NB4 (cell line): ENCODE measurements at regions not wholly inside any gene's neighbourhood (a gene's known extent, or its start where the extent isn't known, plus 50 kb on each side); places are given as distances from the start of the nearest gene placed in this dataset.

ENCODE experiments used
- DNase-seq: peaks from one replicate; pipeline ENCODE4 v3.0.0; 2010; ENCODE audit warnings: low read depth
- H3K4me3 ChIP-seq: one replicate; pipeline ENCODE4 v1.5.1; 2011; ENCODE audit warnings: mild to moderate bottlenecking, low read depth, low read length, moderate library complexity
- MYC ChIP-seq: IDR thresholded peaks from 2 replicates; pipeline ENCODE4 v1.6.1; 2011; ENCODE audit warnings: low read depth, low read length
- POLR2A ChIP-seq: IDR thresholded peaks from 2 replicates; pipeline ENCODE4 v1.6.1; 2011; ENCODE audit warnings: mild to moderate bottlenecking; ENCODE audit not compliant: insufficient read length; ENCODE audit errors: extremely low read depth
- TF ChIP-seq, protein P1 (sequence below): IDR thresholded peaks from one replicate; pipeline ENCODE4 v1.5.1; 2012; ENCODE audit warnings: low read depth, low read length
- TF ChIP-seq, protein P2 (sequence below): IDR thresholded peaks from 2 replicates; pipeline ENCODE4 v1.6.1; 2011; ENCODE audit warnings: low read depth, low read length

DNA sequence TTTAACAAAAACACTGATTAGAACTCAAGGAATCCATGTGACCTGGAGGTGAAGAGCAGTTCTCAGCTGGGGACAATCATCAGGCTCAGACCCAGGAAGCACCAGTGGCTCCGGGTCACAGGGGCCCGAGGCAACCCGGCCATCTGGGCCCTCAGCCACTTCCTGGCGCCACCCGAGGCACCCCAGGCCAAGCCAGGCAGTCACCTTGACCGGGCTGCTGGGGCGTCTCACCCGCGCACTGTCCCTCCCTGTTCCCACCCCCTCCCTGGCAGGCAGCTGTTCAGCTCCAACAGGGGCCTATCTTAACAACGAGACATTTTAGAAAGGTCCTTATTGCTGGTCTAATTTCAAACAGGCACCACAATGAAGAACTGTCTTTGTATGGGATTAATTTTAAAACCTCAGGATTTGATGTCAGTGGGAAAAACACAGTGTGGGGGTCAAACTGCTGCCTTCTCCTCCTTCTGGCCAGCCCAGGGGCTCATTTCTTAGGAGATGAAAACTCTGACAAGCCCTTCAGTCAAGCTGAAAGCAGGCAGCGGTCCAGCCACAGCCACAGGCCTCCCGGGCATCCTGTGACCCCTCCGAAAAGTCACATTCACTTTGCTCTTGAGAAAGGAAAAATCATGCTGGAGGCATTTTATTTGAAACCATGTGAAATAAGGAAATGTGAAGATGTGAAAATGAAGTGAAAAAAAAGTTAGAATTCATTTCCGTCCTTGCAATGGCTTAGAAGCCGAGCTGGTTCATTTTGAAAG lies 83.3 kb downstream of the KCTD15 start:
- no peak overlapping the region for H3K4me3 ChIP-seq
- TF ChIP-seq POLR2A (no peak), MYC (no peak)
- TF ChIP-seq, protein P1, sequence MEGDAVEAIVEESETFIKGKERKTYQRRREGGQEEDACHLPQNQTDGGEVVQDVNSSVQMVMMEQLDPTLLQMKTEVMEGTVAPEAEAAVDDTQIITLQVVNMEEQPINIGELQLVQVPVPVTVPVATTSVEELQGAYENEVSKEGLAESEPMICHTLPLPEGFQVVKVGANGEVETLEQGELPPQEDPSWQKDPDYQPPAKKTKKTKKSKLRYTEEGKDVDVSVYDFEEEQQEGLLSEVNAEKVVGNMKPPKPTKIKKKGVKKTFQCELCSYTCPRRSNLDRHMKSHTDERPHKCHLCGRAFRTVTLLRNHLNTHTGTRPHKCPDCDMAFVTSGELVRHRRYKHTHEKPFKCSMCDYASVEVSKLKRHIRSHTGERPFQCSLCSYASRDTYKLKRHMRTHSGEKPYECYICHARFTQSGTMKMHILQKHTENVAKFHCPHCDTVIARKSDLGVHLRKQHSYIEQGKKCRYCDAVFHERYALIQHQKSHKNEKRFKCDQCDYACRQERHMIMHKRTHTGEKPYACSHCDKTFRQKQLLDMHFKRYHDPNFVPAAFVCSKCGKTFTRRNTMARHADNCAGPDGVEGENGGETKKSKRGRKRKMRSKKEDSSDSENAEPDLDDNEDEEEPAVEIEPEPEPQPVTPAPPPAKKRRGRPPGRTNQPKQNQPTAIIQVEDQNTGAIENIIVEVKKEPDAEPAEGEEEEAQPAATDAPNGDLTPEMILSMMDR: no peak
- TF ChIP-seq, protein P2, sequence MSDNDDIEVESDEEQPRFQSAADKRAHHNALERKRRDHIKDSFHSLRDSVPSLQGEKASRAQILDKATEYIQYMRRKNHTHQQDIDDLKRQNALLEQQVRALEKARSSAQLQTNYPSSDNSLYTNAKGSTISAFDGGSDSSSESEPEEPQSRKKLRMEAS: no peak
- no peak for DNase-seq

DNA sequence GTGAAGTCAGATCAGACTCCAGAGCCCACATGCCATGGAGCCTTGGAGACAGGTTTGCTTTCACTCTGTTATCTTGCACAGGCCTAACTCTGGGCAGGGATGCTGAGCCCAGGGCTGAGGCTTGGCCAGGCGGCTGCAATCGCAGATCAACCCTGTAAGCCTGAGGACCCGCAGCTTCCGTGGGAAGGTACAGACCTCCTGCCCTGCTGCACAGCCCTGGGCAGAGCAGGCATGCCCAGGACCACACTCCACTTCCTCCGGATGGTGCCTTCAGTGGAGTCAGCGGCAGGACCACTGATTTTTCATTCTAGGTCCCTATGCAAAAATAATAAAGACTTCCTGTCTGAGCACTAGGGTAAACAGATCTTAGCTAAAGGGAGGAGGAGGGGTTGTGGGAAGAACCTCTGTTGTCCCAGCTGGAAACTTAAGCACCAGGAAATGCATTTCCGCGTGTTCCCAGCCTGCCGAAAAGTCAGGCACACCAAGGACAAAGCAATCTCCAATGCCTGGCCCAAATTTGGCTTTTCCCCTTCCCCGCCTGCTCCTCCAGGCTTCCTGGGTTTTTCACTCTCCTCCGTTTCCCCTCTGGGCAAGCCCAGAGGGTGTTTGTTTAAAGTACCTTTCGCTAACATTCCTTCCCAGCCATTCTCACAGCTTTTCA lies 87.3 kb downstream of the KCTD15 start:
- H3K4me3 ChIP-seq: no peak overlapping the region
- DNase-seq: no peak
- TF ChIP-seq, protein P2: no peak
- no peak for TF ChIP-seq POLR2A

DNA sequence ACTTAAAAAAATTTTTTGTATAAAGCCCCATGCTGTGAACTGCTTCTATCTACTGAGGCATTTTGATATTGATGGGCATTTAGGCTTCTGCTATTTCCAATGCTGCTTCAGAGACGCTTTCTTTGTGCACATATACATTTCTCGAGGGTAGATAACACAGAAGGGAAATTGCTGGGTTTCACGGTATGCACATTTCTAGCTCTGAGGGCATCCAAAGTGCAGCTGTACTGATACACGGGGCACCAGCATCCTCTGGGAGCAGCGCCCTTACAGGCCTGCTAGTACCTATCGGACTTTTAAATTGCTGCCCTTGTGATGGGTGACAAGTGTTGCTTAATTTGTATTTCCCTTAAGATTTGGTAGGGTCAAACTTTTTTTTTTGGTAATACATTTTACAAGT lies 88.6 kb downstream of the KCTD15 start:
- TF ChIP-seq POLR2A: no peak
- TF ChIP-seq, protein P2: no peak
- no peak for TF ChIP-seq MYC
- TF ChIP-seq, protein P1: no peak
- DNase-seq: no peak
- no peak overlapping the region for H3K4me3 ChIP-seq

DNA sequence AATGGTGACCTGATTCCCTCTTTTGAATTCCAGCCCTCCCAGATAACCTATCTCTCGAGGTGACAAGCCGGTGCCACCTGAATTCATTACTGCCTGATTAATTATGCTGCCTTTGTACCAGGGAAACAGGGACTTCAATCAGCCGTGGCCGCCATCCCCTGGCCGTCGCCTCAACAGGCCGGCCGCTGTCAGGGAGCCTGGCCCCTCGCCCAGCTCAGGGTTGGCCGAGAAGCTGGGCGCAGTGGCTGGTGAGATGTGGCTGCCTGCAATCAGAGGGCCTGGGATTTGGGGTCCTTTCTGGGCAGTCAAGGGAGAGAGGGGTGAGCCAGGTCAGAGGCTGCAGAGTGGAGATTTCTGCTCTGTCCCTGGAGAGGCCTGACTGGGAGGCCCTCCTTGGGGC lies 91.2 kb downstream of the KCTD15 start:
- DNase-seq: no peak
- TF ChIP-seq, protein P2: no peak
- TF ChIP-seq MYC: no peak
- TF ChIP-seq, protein P1: no peak
- TF ChIP-seq POLR2A: no peak
- no peak overlapping the region for H3K4me3 ChIP-seq

DNA sequence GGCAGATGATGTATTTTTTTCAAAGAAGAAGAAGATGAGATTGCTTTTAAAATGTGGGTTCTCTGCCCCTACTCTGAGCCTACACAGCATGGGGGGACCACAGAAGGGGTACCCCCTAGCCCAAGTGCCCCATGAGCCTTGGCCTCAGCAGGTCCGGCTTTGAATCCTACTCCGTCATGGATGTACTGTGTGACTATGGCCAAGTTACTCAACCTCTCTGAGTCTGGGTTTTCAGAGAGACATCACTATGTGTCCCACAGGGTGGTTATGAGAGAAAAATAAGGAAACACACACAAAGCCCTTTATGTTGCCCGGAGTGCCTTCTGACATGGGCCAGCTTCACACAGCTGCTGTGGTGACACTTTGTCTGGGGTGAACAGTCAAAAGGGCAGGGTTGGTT lies 92.0 kb downstream of the KCTD15 start:
- DNase-seq: no peak
- H3K4me3 ChIP-seq: no peak overlapping the region
- TF ChIP-seq POLR2A: no peak
- TF ChIP-seq, protein P1: no peak
- no peak for TF ChIP-seq MYC
- TF ChIP-seq, protein P2: no peak

DNA sequence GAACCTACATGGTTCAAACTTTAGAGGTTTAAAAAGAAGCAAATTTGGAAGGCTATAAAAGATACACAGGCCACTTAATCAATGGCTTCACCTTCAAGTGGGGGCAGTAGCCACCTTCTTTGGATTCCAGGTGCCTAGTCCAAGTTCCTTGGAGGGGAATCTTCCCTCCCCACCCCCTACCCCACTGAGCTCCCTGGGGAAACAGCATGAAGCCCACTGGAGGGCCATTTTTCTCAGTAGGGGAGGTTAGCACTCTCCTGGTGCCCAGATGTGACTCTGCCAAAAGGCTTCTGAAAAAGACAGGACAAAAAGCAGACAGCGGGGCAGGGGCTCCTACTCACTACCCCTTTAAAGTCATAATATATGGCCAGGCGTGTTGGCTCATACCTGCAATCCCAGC lies 93.9 kb downstream of the KCTD15 start:
- DNase-seq: no peak
- H3K4me3 ChIP-seq: no peak overlapping the region
- TF ChIP-seq MYC: no peak
- TF ChIP-seq, protein P1: no peak
- no peak for TF ChIP-seq POLR2A
- TF ChIP-seq, protein P2: no peak
